Fibroblast of peridontal ligament (primary cell): ENCODE measurements at regions not wholly inside any gene's neighbourhood (a gene's known extent, or its start where the extent isn't known, plus 50 kb on each side); places are given as distances from the start of the nearest gene placed in this dataset.
A peak's percentile ranks its signal among the peaks of the same experiment; 100 is the strongest.

Experiments
- DNase-seq: peaks from one replicate; pipeline ENCODE4 v3.0.0-alpha.2; 2010; ENCODE audit errors: extremely low read depth

GRCh38 chr15:62976301-62976881 is 66.2 kb upstream of the TPM1 start:
- DNase-seq, result peak; percentile 64

GRCh38 chr15:62977952-62978811 is 64.4 kb upstream of the TPM1 start:
- DNase-seq, result peak; percentile 18

- no peak for DNase-seq
Measured at GRCh38 chr15:62979252-62979651, 63.3 kb upstream of the TPM1 start.

- DNase-seq, result no peak
Measured at GRCh38 chr15:62981071-62981470, 61.5 kb upstream of the TPM1 start.

- no peak for DNase-seq
Measured at GRCh38 chr15:62983956-62984355, 58.6 kb upstream of the TPM1 start.

- DNase-seq, result peak; percentile 44
Measured at GRCh38 chr15:62985768-62986167, 56.8 kb upstream of the TPM1 start.

- DNase-seq, result no peak
Measured at GRCh38 chr15:62986948-62987347, 55.6 kb upstream of the TPM1 start.

- DNase-seq, result no peak
Measured at GRCh38 chr15:62988701-62989100, 53.8 kb upstream of the TPM1 start.

- peak; percentile 60 for DNase-seq
Measured at GRCh38 chr15:62989366-62990055, 53.0 kb upstream of the TPM1 start.

GRCh38 chr15:62991698-62992097 is 50.8 kb upstream of the TPM1 start:
- no peak for DNase-seq

- DNase-seq, result no peak
Measured at GRCh38 chr15:62992302-62992701, 50.2 kb upstream of the TPM1 start.
